Astrocyte of the cerebellum (primary cell): ENCODE measurements at regions not wholly inside any gene's neighbourhood (a gene's known extent, or its start where the extent isn't known, plus 50 kb on each side); places are given as distances from the start of the nearest gene placed in this dataset.
A peak's percentile ranks its signal among the peaks of the same experiment; 100 is the strongest.

Experiments
- DNase-seq: peaks from one replicate; pipeline ENCODE4 v3.0.0-alpha.2; 2011; ENCODE audit warnings: low read depth
- H3K4me3 ChIP-seq: 2 replicates; pipeline ENCODE4 v1.5.1; 2011; ENCODE audit warnings: mild to moderate bottlenecking, low read depth, low read length, moderate library complexity
- in situ Hi-C: cut with HindIII; loops from 2 replicates; pipeline ENCODE4 v1.10.0; 2017; ENCODE audit warnings: low sequenced_read_pairs
- TF ChIP-seq, protein P1 (sequence below): IDR thresholded peaks from 2 replicates; pipeline ENCODE4 v1.5.1; 2012; ENCODE audit warnings: low read length, low read depth, moderate library complexity, mild to moderate bottlenecking; ENCODE audit errors: missing control alignments

GRCh38 chr7:115479448-115479847 lies 551.1 kb downstream of the TFEC start:
- TF ChIP-seq, protein P1, sequence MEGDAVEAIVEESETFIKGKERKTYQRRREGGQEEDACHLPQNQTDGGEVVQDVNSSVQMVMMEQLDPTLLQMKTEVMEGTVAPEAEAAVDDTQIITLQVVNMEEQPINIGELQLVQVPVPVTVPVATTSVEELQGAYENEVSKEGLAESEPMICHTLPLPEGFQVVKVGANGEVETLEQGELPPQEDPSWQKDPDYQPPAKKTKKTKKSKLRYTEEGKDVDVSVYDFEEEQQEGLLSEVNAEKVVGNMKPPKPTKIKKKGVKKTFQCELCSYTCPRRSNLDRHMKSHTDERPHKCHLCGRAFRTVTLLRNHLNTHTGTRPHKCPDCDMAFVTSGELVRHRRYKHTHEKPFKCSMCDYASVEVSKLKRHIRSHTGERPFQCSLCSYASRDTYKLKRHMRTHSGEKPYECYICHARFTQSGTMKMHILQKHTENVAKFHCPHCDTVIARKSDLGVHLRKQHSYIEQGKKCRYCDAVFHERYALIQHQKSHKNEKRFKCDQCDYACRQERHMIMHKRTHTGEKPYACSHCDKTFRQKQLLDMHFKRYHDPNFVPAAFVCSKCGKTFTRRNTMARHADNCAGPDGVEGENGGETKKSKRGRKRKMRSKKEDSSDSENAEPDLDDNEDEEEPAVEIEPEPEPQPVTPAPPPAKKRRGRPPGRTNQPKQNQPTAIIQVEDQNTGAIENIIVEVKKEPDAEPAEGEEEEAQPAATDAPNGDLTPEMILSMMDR = no peak
- H3K4me3 ChIP-seq = no peak overlapping the region
- no peak for DNase-seq
- in situ Hi-C loops = no loop called here

GRCh38 chr7:115478426-115478825 lies 552.1 kb downstream of the TFEC start:
- no peak overlapping the region for H3K4me3 ChIP-seq
- in situ Hi-C loops = no loop called here
- peak; percentile 33 for DNase-seq
- TF ChIP-seq, protein P1 = no peak

- TF ChIP-seq, protein P1 = no peak
- H3K4me3 ChIP-seq = peak overlapping the region; percentile 40
- DNase-seq = no peak
- in situ Hi-C loops = no loop called here
Observed at GRCh38 chr7:115477193-115477651, 553.3 kb downstream of the TFEC start.

GRCh38 chr7:115476671-115477181 lies 553.8 kb downstream of the TFEC start:
- DNase-seq = no peak
- H3K4me3 ChIP-seq = peak overlapping the region; percentile 40
- in situ Hi-C loops = no loop called here
- TF ChIP-seq, protein P1 = no peak

DNA sequence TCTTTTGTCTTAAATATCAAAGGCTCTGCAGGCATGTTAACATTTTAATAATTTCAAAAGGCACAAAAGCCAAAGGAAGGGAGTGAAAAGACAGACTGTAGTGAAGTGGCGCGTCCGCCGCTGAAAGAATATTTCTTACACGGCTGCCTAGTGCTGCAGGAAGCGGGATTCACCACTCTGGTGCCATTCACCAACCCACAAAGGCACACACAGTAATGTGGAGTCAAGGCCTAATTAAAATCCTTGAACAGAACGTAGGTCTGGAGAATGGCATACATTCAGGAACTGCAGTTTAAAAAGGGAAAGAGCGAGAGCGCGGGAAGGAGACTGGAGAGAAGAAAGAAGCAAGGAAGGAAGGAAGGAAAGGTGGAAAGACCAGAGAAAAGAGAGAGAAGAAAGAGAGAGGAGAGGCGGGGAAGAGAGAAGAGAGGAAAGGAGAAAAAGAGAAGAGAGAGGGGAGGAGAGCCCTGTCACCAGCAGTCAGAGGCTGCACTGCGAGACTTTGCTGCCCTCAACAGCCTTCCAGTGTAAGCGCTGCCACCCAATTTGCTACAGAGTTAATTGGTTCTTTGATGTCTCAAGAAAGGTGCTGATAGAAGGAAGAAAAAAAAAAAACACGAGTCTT lies 554.0 kb downstream of the MDFIC start:
- TF ChIP-seq, protein P1 = peak; percentile 54
- no peak for DNase-seq
- in situ Hi-C loops = no loop called here
- H3K4me3 ChIP-seq = no peak overlapping the region

GRCh38 chr7:115475206-115475605 lies 553.3 kb downstream of the MDFIC start:
- DNase-seq = no peak
- in situ Hi-C loops = no loop called here
- H3K4me3 ChIP-seq = no peak overlapping the region
- TF ChIP-seq, protein P1 = no peak
